HCT116 (cell line): ENCODE measurements at regions not wholly inside any gene's neighbourhood (a gene's known extent, or its start where the extent isn't known, plus 50 kb on each side); places are given as distances from the start of the nearest gene placed in this dataset.

ENCODE experiments used
- ATAC-seq: fragments of 200-7000 bp; cut with Tn5 transposase; 2 replicates; pipeline ENCODE4 v1.9.1; 2020; ENCODE audit warnings: mild to moderate bottlenecking, moderate library complexity
- BruUV-seq: library from RNA; stranded (reverse); fragments of 400-500 nt; replicated peaks from 2 replicates; lab custom pipeline; 2021; lab: Mats Ljungman, UMichigan
- CTCF ChIA-PET: fragments of 300-600 bp; sonication (Branson Sonifier 250); formaldehyde crosslinking; loops from one replicate; lab custom pipeline; 2021; ENCODE audit warnings: antibody characterized with exemption; lab: Charles Lee
- POLR2A ChIA-PET: fragments of 300-600, 350-600 bp; sonication (Branson Sonifier 250); formaldehyde crosslinking; loops from one replicate; lab custom pipeline; 2021; ENCODE audit warnings: antibody characterized with exemption; lab: Charles Lee
- RAD21 ChIA-PET, 2 experiments: fragments of 300-600 bp; sonication (Branson Sonifier 250); formaldehyde crosslinking; loops; one replicate each; lab custom pipeline; 2023; ENCODE audit warnings: low total read pairs in 2 of 2; ENCODE audit not compliant: uncharacterized antibody in 2 of 2, unreplicated experiment in 2 of 2, low non-redundant PET in 1 of 2; lab: Charles Lee
- DNase-seq: peaks from one replicate; pipeline ENCODE4 v3.0.0-alpha.2; 2010; ENCODE audit warnings: low read depth, low spot score
- H2AFZ ChIP-seq: fragments of 200-600 bp; shearing (Covaris generic), sonication (generic); 2 replicates; pipeline ENCODE4 v1.6.1; 2017; ENCODE audit warnings: low read depth, mixed run types, mixed read lengths, antibody characterized with exemption, low read length; ENCODE audit not compliant: poor library complexity, severe bottlenecking
- H3K27ac ChIP-seq: 2 replicates; pipeline ENCODE4 v1.5.1; 2012; ENCODE audit warnings: low read depth, low read length
- H3K27me3 ChIP-seq: fragments of 200-600 bp; sonication (generic); 2 replicates; pipeline ENCODE4 v1.6.1; 2016; ENCODE audit warnings: mixed run types, low read length, mixed read lengths; ENCODE audit not compliant: insufficient read depth
- H3K36me3 ChIP-seq, 2 experiments: fragments of 200-500 bp in 1 of 2; fragments of 200-600 bp in 1 of 2; sonication (Bioruptor generic) in 1 of 2; sonication (generic) in 1 of 2; 2 replicates each; pipeline versions ENCODE4 v1.5.1 to v1.6.1; 2014 to 2016; ENCODE audit warnings: low read length in 2 of 2, inconsistent platforms in 1 of 2, mixed read lengths in 1 of 2, mixed run types in 1 of 2; ENCODE audit not compliant: insufficient read depth in 2 of 2, control insufficient read depth in 1 of 2
- H3K4me1 ChIP-seq, 2 experiments: fragments of 200-600 bp in 1 of 2; sonication (generic) in 1 of 2; 2 replicates each; pipeline versions ENCODE4 v1.5.1 to v1.6.1; 2012 to 2017; ENCODE audit warnings: low read length in 2 of 2, inconsistent platforms in 1 of 2, mild to moderate bottlenecking in 1 of 2, mixed read lengths in 1 of 2, mixed run types in 1 of 2, moderate library complexity in 1 of 2; ENCODE audit not compliant: insufficient read depth in 2 of 2, control insufficient read depth in 1 of 2
- H3K4me2 ChIP-seq: fragments of 200-600 bp; sonication (generic); 2 replicates; pipeline ENCODE4 v1.6.1; 2017; ENCODE audit warnings: mixed run types, low read length, mixed read lengths
- H3K4me3 ChIP-seq, 2 experiments: fragments of 200-600 bp in 1 of 2; sonication (generic) in 1 of 2; replicated peaks in 1 of 2; 2 replicates each; pipeline ENCODE4 v1.5.1; 2011 to 2016; ENCODE audit warnings: low read length in 2 of 2, control low read depth in 1 of 2, low read depth in 1 of 2, mild to moderate bottlenecking in 1 of 2, mixed read lengths in 1 of 2, mixed run types in 1 of 2
- H3K79me2 ChIP-seq: fragments of 200-600 bp; sonication (generic); 2 replicates; pipeline ENCODE4 v1.6.1; 2017; ENCODE audit warnings: mild to moderate bottlenecking, mixed run types, low read length, moderate library complexity, mixed read lengths; ENCODE audit not compliant: insufficient read depth
- H3K9ac ChIP-seq: fragments of 200-600 bp; sonication (generic); 2 replicates; pipeline ENCODE4 v1.6.1; 2016; ENCODE audit warnings: low read length, mixed read lengths
- H3K9me2 ChIP-seq: fragments of 200-600 bp; sonication (generic), shearing (Covaris generic); 2 replicates; pipeline ENCODE4 v1.6.1; 2017; ENCODE audit warnings: mixed run types, mild to moderate bottlenecking, moderate library complexity; ENCODE audit not compliant: insufficient read depth
- H3K9me3 ChIP-seq, 2 experiments: fragments of 200-500 bp in 1 of 2; fragments of 200-600 bp in 1 of 2; sonication (Bioruptor generic) in 1 of 2; sonication (generic) in 1 of 2; 2 replicates each; pipeline ENCODE4 v1.6.1; 2014 to 2017; ENCODE audit warnings: low read length in 2 of 2, mixed read lengths in 2 of 2, inconsistent platforms in 1 of 2, low read depth in 1 of 2, mild to moderate bottlenecking in 1 of 2, mixed run types in 1 of 2, moderate library complexity in 1 of 2; ENCODE audit not compliant: control insufficient read depth in 1 of 2, insufficient read depth in 1 of 2
- H4K20me1 ChIP-seq: fragments of 200-600 bp; sonication (generic), shearing (Covaris generic); 2 replicates; pipeline ENCODE4 v1.6.1; 2017; ENCODE audit warnings: mixed run types, mild to moderate bottlenecking, moderate library complexity; ENCODE audit not compliant: insufficient read depth
- CBX3 ChIP-seq: IDR thresholded peaks from 2 replicates; pipeline ENCODE4 v1.6.1; 2012; ENCODE audit warnings: low read depth
- CEBPB ChIP-seq: IDR thresholded peaks from 2 replicates; pipeline ENCODE4 v1.6.1; 2012; ENCODE audit warnings: low read depth
- POLR2A ChIP-seq: IDR thresholded peaks from 2 replicates; pipeline ENCODE4 v1.7.0; 2011; ENCODE audit warnings: borderline replicate concordance; ENCODE audit not compliant: insufficient read depth, insufficient read length; ENCODE audit errors: extremely low read depth
- RAD21 ChIP-seq: IDR thresholded peaks from 2 replicates; pipeline ENCODE4 v1.6.1; 2012; ENCODE audit warnings: low read depth, mild to moderate bottlenecking
- SIN3A ChIP-seq: IDR thresholded peaks from 2 replicates; pipeline ENCODE4 v1.6.1; 2012; ENCODE audit warnings: low read depth
- SRF ChIP-seq: IDR thresholded peaks from 2 replicates; pipeline ENCODE4 v1.6.1; 2012; ENCODE audit warnings: low read depth
- TCF7L2 ChIP-seq: IDR thresholded peaks from 2 replicates; pipeline ENCODE4 v1.7.0; 2011; ENCODE audit warnings: borderline replicate concordance, inconsistent platforms; ENCODE audit not compliant: insufficient read depth, insufficient read length; ENCODE audit errors: extremely low read depth
- YY1 ChIP-seq: IDR thresholded peaks from 2 replicates; pipeline ENCODE4 v1.6.1; 2011; ENCODE audit warnings: low read length, low read depth, moderate library complexity, mild to moderate bottlenecking; ENCODE audit not compliant: insufficient replicate concordance; ENCODE audit errors: extremely low read depth
- ZFX ChIP-seq: fragments of 450-650 bp; IDR thresholded peaks from 2 replicates; pipeline ENCODE4 v1.6.1; 2017
- intact Hi-C: fragments of 100-400 bp; cut with micrococcal nuclease; formaldehyde crosslinking; loops from 2 replicates; pipeline ENCODE4 v1.10.0; 2022
- TF ChIP-seq, protein P1 (sequence below): IDR thresholded peaks from 2 replicates; pipeline ENCODE4 v1.6.1; 2012
- TF ChIP-seq, protein P2 (sequence below), 3 experiments: fragments of 200-600 bp in 1 of 3; sonication (generic) in 1 of 3; IDR thresholded peaks in 2 of 3; conservative IDR thresholded peaks in 1 of 3; 2 replicates each; pipeline ENCODE4 v1.5.1; 2012 to 2017; ENCODE audit warnings: low read depth in 2 of 3, low read length in 2 of 3, antibody characterized with exemption in 1 of 3, borderline replicate concordance in 1 of 3, control low read depth in 1 of 3, mild to moderate bottlenecking in 1 of 3, mixed read lengths in 1 of 3, mixed run types in 1 of 3, moderate library complexity in 1 of 3; ENCODE audit not compliant: insufficient read depth in 1 of 3
- TF ChIP-seq, protein P3 (sequence below): IDR thresholded peaks from 2 replicates; pipeline ENCODE4 v1.6.1; 2012

DNA sequence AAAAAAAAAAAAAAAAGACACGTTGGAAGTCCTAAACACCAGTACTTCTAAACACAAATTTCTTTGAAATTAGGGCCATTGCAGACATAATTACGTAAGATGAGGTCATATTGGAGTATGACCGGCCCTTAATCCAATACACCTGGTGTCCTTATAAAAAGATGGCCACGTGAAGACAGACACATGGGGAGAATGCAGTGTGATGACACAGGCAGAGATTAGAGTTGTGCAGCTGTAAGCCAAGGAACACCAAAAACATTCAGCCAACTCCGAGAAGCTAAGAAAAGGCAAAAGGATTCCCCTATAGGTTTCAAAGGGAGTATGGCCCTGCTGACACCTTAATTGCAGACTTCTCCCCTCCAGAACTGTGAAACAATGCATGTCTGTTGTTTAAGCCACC, 379.0 kb upstream of the PDZRN3 start:
- Histone ChIP-seq H3K9ac (no peak overlapping the region), H2AFZ (no peak overlapping the region), H3K9me2 (no peaks in the 10 kb centered on the region), H3K4me3 (no peak overlapping the region), H3K27me3 (no peaks in the 10 kb centered on the region), H3K36me3 (no peaks in the 10 kb centered on the region), H3K4me1 (no peaks in the 10 kb centered on the region), H3K27ac (no peak overlapping the region), H4K20me1 (no peaks in the 10 kb centered on the region), H3K79me2 (no peaks in the 10 kb centered on the region), H3K4me2 (no peak overlapping the region), H3K9me3 (peaks cover 4 to 19% of the 10 kb centered on the region in 2 experiments; a peak in 2 of 4 replicates)
- DNase-seq: no peak
- intact Hi-C loops: no loop called here
- ChIA-PET POLR2A (no interaction called here), CTCF (no interaction called here), RAD21 (no interaction called here)
- no peak for ATAC-seq
- BruUV-seq: no TSS peak
- TF ChIP-seq CEBPB (no peak), SRF (no peak)

DNA sequence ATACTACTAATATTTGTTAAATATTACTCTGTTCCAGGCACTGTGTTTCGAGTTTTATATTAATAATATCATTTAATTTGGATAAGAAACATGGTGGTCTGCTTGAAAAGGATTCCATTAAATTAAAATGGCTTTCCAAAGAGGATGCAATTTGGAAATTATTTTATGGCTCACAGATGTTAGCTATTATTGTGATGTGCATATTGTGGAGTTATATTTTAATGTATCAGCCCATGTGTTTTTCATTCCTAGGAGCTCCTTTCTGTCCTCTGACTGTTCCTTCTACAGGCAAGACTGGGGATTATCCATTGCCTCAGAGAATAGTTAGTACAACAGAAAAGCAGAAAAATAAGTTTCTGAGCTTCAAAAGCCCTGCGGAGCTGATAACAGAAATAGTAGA, 376.7 kb upstream of the PDZRN3 start:
- ChIA-PET POLR2A (no interaction called here), CTCF (no interaction called here), RAD21 (no interaction called here)
- Histone ChIP-seq H3K4me2 (no peak overlapping the region), H3K4me3 (no peak overlapping the region), H4K20me1 (no peaks in the 10 kb centered on the region), H3K27ac (no peak overlapping the region), H3K79me2 (no peaks in the 10 kb centered on the region), H3K9me2 (no peaks in the 10 kb centered on the region), H3K9me3 (peaks cover 4 to 24% of the 10 kb centered on the region in 2 experiments; a peak in 2 of 4 replicates), H3K4me1 (no peaks in the 10 kb centered on the region), H3K9ac (no peak overlapping the region), H3K36me3 (no peaks in the 10 kb centered on the region), H3K27me3 (no peaks in the 10 kb centered on the region), H2AFZ (no peak overlapping the region)
- no peak for ATAC-seq
- no TSS peak for BruUV-seq
- DNase-seq: no peak
- intact Hi-C loops: no loop called here
- no peak for TF ChIP-seq SRF
- TF ChIP-seq RAD21: no peak
- TF ChIP-seq ZFX: no peak
- TF ChIP-seq, protein P1, sequence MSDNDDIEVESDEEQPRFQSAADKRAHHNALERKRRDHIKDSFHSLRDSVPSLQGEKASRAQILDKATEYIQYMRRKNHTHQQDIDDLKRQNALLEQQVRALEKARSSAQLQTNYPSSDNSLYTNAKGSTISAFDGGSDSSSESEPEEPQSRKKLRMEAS: no peak
- TF ChIP-seq YY1: no peak
- no peak for TF ChIP-seq TCF7L2
- no peak for TF ChIP-seq SIN3A
- TF ChIP-seq CBX3: no peak
- no peak for TF ChIP-seq CEBPB
- TF ChIP-seq POLR2A: no peak
- TF ChIP-seq, protein P2, sequence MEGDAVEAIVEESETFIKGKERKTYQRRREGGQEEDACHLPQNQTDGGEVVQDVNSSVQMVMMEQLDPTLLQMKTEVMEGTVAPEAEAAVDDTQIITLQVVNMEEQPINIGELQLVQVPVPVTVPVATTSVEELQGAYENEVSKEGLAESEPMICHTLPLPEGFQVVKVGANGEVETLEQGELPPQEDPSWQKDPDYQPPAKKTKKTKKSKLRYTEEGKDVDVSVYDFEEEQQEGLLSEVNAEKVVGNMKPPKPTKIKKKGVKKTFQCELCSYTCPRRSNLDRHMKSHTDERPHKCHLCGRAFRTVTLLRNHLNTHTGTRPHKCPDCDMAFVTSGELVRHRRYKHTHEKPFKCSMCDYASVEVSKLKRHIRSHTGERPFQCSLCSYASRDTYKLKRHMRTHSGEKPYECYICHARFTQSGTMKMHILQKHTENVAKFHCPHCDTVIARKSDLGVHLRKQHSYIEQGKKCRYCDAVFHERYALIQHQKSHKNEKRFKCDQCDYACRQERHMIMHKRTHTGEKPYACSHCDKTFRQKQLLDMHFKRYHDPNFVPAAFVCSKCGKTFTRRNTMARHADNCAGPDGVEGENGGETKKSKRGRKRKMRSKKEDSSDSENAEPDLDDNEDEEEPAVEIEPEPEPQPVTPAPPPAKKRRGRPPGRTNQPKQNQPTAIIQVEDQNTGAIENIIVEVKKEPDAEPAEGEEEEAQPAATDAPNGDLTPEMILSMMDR (IDR thresholded peaks at IDR 0.05 in 2 of 3, conservative IDR thresholded peaks at IDR 0.05 in 1 of 3; ENCODE audit: borderline replicate concordance in 1 of 3, insufficient read depth in 1 of 3, low read depth in 2 of 3, low read length in 2 of 3): no peak
- TF ChIP-seq, protein P3, sequence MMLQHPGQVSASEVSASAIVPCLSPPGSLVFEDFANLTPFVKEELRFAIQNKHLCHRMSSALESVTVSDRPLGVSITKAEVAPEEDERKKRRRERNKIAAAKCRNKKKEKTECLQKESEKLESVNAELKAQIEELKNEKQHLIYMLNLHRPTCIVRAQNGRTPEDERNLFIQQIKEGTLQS: no peak
